Liver (tissue), 3 donors: ENCODE measurements at regions not wholly inside any gene's neighbourhood (a gene's known extent, or its start where the extent isn't known, plus 50 kb on each side); places are given as distances from the start of the nearest gene placed in this dataset.

Experiments used
- CTCF ChIP-seq: fragments of 150-350 bp; IDR thresholded peaks from 2 replicates; pipeline ENCODE4 v1.5.1; 2017; ENCODE audit warnings: improper control_type of control experiment, low read depth, low read length; ENCODE audit not compliant: missing input control
- GABPA ChIP-seq, 2 donors: IDR thresholded peaks in 1 of 2; conservative IDR thresholded peaks in 1 of 2; 2 replicates each; pipeline ENCODE4 v1.6.1; 2016; ENCODE audit warnings: antibody characterized with exemption in 2 of 2, mild to moderate bottlenecking in 1 of 2, moderate library complexity in 1 of 2
- JUND ChIP-seq, 2 donors: IDR thresholded peaks; 2 replicates each; pipeline ENCODE4 v1.6.1; 2016; ENCODE audit warnings: antibody characterized with exemption in 2 of 2
- RXRA ChIP-seq, 2 donors: IDR thresholded peaks; 2 replicates each; pipeline ENCODE4 v1.6.1; 2017 to 2018; ENCODE audit warnings: antibody characterized with exemption in 2 of 2, mild to moderate bottlenecking in 1 of 2
- TAF1 ChIP-seq: conservative IDR thresholded peaks from 2 replicates; pipeline ENCODE4 v1.6.1; 2016; ENCODE audit warnings: antibody characterized with exemption, mild to moderate bottlenecking
- donor health status: healthy.
- donor health status: healthy.

DNA sequence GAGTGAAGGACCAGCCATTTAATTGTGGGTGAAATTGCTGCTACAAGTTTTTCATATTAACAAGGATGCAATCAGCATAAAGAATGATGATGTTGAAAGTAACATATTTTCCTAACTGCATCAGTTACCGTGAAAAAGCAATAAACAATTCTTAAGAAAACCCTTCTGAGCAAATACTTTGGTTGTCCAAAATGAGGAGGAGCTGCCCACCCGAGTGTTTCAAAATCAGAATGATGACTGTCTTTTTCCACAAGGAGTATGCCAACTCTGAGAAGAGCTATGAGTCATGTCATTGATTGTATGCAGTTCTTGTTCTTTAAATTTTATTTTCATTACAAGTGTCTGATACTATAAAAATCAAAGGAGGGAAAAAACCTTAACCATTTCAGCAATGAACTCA, 470.5 kb downstream of the COL12A1 start:
- TF ChIP-seq CTCF (no peak), TAF1 (no peak), RXRA (IDR thresholded peaks at IDR 0.05) (no peak), JUND (IDR thresholded peaks at IDR 0.05) (peak in 1 of 2 donors; percentile 24), GABPA (IDR thresholded peaks at IDR 0.05 in 1 of 2, conservative IDR thresholded peaks at IDR 0.05 in 1 of 2) (no peak)
